ENCODE measurements at regions not wholly inside any gene's neighbourhood (a gene's known extent, or its start where the extent isn't known, plus 50 kb on each side); places are given as distances from the start of the nearest gene placed in this dataset.

GRCh38 chr5:10138395-10139057 lies 111.2 kb downstream of the ATPSCKMT start:
- TF ChIP-seq POLR2A (IDR thresholded peaks at IDR 0.05; ENCODE audit: low read length), result no peak
- no peak for TF ChIP-seq ZSCAN20 (CRISPR knock-in tag; IDR thresholded peaks at IDR 0.05)
- no peak for TF ChIP-seq MAFK (IDR thresholded peaks at IDR 0.05; ENCODE audit: partially characterized antibody)
- TF ChIP-seq, protein P1, sequence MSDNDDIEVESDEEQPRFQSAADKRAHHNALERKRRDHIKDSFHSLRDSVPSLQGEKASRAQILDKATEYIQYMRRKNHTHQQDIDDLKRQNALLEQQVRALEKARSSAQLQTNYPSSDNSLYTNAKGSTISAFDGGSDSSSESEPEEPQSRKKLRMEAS (IDR thresholded peaks at IDR 0.05), result no peak
- TF ChIP-seq CTCF (IDR thresholded peaks at IDR 0.05), result no peak
